HG03108 (cell line): ENCODE measurements at regions not wholly inside any gene's neighbourhood (a gene's known extent, or its start where the extent isn't known, plus 50 kb on each side); places are given as distances from the start of the nearest gene placed in this dataset.

Experiments
- ATAC-seq: cut with Tn5 transposase; IDR thresholded peaks from one replicate; pipeline ENCODE4 v1.9.1; 2021; ENCODE audit warnings: moderate library complexity; ENCODE audit not compliant: unreplicated experiment

DNA sequence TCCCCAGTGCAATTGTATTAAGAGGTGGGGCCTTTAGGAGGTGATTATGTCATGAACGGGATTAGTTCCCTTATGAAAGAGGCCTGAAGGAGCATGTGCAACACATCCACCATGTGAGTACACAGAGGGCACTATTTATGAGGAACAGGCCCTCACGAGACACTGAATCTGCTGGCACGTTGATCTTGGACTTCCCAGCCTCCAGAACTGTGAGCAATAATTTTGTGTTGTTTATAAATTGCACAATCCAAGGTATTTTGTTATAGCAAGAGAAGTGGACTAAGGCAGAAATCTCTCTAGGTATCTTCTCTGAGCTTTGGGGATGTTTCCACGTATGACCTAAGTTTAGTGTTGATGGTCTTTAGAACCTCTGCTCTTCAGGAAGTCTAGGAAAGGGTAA lies 149.3 kb upstream of the CBLB start:
- ATAC-seq: no peak

DNA sequence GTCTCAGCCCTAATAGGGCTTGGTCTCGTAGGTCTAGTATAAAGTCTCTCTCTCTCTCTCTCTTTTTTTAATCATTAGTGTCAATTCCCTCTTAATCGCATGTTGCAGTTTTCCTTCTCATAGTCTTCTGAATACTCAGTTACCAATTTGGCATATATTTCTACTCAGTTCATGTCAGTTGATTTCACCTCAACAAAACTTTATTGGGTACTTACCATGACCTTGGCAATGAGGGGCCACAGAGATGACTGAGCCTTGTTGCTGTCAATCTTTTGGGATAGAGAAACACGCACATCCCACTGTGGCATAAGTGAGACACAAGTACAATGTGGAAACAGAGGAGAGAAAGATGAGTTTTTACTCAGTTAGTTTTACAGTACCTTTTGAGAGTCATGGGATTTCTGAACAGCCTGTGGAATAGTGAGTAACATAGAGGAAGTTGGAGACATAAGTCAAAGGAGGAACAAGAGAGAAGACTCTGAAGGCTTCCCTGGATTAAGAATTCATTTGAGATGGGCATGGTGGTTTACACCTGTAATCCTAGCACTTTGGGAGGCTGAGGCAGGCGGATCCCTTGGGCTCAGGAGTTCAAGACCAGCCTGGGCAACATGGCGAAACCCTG lies 150.2 kb upstream of the CBLB start:
- no peak for ATAC-seq

DNA sequence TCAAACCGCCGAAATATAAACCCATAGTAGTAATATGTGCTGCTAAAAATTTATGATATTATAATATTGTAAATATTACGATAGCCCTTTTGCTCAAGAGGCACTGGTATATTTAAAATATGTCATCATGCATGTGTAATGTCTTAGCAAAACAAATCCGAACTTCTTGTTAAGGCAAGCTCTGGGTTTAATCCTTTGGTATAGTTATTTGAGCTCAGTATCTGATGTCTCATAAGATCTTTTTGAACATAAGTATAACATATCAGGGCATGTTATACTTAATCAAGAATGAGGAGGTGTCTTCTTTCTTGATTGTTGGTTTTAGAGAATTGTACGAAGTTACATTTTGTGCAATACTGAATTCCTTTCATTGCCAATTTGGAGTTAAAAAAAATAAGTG lies 154.1 kb upstream of the CBLB start:
- ATAC-seq: no peak

DNA sequence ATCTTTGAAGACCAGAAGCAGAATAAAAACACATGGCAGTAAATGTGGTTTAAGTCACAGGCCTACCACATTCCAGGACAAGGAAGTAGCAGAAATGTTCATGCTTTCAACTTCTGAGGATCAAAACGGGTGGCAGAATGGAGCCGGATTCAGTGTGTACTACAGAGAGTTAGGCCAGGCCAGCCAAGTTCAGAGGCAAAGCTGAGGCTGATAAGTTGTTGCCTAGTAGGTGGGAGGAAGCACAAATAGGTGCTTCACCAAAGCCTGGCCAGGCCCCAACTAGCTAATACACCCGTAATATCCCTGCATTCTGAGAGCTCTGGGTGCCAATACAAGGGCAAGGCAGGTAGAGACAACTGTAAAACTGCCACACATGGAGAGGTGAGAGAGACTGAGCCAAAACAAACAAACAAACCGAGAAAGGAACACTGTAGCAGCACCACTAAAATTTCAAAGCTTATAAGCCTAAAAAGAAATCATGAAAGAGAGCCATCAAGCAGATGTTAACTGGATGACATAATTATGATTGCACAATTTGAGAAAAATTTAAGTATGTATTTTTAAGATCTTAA lies 156.4 kb upstream of the CBLB start:
- ATAC-seq: no peak

DNA sequence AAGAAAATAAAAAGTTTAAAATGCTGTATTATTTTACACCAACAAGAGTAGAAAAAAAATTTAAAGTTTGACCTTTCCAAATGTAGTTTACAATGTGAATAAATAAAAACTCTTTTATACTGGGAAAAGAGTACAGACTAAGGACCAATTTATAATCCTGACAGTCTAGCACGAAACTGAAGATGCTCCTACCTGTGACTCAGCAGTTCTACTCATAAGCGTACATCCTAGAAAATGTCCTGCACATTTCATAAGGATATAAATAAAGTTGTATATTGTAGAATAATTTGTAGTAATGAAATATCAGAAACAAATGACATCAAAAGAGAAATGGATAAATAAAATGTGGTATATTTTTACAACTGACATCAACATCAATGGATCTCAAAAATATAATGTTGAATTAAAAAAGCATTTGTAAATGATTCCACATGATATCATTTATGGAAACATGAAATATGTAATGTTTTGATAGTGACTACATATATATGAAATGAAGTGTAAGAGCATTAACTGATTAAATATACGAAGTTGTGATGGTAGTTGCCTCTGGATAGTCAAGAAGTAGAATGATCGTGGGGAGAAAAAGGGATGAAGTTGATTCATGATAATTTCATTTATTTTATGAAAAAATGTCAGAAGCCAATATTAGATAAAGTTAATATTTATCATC lies 161.3 kb upstream of the CBLB start:
- no peak for ATAC-seq

DNA sequence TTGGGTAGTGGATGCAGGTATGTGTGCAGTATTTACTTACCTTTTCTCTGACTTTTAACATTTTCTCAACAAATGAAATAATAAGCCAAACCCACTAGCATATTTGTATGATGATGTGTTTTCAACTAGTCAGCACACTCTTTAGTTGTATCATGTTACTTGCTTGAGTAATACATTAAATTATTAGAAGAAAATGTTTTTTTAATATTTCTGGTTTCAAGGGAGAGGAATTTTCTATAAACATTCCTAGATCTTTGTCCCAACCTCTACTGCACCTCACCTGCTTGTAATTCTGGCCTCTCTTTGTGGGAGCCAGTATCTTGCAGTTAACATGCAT lies 161.8 kb upstream of the CBLB start:
- ATAC-seq: no peak

DNA sequence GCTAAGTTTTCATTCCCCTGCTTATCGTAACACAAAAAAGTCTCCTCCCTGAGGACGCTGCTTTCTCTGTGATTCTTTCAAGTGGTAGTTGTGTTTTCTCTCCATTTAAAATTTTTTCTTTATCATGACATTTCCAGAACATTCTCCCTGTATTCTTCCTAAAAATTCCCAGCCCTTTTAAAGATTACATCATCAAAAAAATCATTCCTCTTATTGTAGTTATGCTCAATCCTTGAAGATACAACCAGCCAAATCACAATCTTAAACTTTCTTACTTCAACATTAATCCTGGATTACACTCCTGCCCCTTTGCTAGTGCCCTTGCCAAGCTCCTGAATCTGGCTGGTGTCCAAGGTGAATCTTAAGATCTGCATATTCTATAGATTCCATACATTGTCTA lies 163.7 kb upstream of the CBLB start:
- no peak for ATAC-seq

DNA sequence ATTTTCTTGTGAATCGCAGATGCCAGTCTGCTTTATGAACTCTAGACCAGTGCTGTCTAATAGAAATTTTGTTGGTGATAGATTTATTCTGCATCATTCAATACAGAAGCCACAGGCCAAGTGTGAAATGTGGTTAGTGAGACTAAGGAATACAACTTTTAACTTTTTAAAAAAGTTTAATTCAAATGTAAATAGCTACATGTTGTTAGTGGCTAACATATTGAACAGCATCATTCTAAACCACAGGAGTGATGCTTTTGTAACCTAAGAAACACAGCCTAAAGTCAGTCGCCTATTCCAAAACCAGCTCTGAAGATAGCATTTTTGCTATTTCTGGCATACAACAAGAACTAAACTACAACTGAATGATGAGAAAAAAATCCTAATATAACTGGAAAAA lies 164.8 kb upstream of the CBLB start:
- ATAC-seq: no peak

DNA sequence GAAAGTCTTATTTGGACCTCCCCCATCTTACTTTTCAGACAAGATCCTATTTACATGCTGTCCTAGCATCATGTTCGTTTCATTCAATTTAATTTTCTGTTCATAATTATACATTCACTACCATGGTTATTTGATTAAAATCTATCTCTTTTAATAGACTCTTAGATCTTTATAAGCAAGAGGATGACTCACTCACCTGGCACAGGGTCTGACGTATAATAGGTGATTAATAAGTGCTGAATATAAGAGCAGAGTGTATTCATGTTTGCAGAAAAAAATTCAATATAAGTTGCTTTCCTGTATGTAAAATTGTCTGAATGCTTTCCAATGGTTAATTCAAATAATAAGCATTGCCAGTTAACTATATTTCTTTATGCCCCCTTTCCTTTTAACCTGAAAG lies 165.5 kb upstream of the CBLB start:
- ATAC-seq: no peak

DNA sequence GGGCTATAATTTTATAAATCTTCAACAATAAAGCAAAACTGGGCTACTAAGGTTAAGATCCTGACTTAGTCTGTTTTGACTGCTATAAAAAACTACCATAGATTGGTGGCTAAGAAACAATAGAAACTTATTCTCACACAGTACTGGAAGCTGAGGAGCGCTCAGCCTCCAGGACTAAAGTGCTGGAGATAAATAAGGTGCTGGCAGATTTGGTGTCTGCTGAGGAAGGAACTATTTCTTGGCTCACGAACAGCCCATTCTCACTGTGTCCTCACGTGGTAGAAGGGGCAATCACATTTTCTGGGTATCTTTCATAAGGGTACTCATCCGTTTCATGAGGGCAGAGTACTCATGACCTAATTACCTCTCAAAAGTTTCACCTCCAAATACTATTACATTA lies 166.8 kb upstream of the CBLB start:
- no peak for ATAC-seq

DNA sequence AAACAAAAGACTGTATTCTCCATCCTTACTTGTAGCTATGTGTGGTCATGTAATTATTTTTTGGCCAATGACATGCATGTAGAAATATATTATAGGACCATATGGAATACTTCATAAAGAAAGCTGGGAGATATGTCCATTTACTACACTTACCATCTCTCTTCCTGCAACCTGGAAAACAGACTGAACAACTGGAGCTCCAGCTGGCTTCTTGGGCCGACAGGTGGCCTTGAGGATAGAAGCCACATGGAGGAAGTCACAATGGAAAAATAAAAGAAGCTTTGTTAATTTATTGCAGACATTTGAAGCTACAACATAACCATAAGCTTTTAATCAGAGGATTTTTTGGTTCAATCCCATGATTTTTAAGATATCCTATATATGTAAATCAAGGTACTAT lies 167.9 kb upstream of the CBLB start:
- no peak for ATAC-seq

DNA sequence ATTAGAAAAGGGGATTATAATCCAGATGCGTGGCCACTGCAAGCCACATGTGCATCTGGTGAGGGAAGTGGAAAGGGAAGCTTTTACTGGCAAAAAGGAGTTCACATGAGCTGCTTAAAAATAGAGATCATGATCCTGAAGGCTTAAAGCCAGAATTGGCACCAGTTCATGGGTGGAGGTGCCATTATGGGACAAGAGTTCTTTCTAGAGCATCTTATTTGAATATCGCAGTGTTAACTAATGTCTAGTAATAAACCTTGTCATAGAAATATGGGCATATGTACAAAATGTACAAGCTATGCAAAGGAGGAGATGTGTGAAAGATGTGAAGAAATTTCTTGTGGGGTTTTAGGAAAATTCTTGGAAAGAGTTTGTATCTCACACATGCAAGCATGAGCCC lies 178.4 kb upstream of the CBLB start:
- no peak for ATAC-seq

DNA sequence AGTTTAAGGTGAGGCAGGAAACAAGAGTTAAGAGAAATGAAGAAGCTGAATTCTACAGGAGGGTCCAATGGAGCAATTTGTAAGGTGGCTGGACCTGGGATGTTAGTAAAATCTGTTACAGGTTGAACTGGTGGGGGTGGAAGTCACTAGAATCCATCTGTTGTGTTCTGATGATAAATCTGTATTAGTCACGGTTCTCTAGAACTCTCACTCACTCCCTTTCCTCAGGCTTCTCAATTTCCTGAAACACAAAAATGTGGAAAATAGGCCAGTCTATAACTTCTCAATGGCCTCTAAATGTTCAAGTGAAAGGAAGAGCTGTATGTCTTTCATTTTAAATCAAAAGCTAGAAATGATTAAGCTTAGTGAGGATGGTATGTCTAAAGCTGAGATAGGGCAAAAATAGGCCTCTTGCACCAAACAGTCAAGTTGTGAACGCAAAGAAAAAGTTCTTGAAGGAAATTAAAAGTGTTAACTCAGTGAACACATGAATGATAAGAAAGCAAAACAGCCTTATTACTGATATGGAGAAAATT lies 180.2 kb upstream of the CBLB start:
- no peak for ATAC-seq

DNA sequence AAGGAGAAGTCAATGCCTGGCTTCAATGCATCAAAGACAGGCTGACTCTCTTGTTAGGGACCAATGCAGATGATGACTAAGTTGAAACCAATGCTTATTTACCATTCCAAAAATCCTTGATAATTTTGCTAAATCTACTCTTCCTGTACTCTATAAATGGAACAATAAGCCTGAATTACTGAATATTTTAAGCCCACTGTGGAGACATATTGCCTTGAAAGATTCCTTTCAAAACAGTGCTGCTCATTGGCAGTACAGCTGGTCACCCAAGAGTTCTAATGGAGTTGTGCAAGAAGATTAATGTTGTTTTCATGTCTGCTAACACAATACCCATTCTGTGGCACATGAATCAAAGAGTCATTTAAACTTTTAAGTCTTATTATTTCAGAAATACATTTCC lies 181.0 kb upstream of the CBLB start:
- no peak for ATAC-seq

DNA sequence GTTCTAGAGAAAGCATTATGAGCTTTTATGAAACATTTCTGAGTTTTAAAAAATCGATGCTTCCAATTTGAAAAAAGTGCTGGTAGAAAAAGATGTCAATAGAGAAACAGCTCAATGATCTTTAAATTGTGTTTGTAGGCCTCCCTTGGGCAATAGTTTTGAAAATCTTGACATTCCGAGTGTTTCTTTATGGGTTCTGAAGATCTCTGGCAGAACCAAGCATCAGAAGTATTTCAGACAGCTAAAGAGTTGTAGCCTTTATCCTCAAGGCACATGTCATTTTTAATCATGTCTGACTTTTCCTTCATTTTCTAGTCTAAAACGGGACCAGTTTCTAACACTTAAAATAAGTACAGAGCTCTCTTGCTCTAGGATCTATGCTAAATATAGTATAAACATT lies 188.1 kb upstream of the CBLB start:
- ATAC-seq: no peak

DNA sequence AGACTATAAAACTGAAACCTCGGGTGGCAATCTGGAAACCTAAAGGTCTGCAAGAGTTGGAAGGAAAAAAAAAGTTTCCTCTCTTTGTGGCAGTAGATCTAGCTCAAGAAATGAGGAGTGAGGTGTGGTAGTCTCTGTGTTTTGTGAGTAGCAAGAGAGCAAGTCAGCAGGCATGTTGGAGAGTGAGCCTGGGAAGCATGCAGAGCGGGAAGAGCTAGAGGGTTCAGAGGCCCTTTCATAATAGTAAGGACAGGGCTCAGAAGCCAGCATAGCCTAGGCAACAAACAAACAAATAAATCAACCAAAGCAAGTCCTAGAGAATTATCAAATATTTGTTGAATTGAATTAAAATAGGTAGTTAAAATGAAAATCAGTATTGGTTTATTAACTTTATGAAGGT lies 189.7 kb upstream of the CBLB start:
- no peak for ATAC-seq

DNA sequence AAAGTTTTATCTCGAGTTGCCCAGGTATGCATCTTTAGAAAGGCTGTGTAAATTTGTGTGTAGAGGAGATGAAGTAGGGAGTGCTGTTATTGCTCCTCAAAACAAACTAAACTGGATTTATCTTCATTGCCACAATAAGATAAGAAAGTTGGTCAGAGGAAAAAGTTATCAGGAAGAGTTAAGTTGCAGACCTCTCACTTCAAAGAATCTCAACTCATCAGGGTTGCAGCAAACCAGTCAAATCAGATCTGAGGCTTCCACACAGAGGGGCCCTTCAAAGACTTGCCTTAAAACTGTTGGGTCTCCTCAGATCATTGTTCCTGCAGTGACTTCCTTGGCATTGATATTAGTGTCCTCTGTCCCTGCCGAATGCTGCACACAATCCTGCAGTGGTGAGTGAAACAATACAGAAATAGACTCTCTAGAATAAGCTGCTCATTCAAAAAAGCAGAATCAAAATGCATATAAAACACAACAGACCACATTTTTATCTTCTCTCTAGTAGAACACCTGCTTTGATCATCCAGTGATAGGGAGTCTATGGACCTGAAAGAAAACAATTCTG lies 191.2 kb upstream of the CBLB start:
- ATAC-seq: no peak

DNA sequence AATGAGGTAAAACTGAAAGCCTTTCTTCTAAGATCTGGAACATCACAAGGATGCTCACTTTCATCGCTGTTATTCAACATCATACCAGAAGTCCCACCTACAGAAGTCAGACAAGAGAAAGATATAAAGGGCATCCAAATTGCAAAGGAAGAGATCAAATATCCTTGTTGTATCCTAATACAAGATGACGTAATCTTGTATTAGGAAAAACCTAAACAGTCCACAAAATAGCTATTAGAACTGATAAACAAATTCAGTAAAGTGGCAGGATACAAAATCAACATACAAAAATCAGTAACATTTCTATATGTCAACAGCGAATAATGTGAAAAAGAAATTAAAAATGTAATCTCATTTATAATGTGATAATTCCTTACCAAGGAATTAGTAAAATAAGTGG lies 195.1 kb upstream of the CBLB start:
- no peak for ATAC-seq

DNA sequence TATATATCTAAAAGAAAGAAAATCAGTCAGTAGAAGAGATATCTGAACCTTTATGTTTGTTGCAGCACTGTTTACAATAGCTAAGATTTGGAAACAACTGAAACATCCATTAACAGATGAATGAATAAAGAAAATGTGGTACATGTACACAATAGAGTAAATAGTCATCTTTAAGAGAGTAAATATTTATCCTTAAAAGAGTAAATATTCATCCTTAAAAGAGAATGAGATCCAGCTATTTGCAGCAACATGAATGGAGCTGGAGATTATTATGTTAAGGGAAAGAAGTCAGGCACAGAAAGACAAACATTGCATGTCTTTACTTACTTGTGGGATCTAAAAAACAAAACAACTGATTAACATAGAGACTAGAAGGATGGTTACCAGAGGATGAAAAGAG lies 197.0 kb upstream of the CBLB start:
- no peak for ATAC-seq

DNA sequence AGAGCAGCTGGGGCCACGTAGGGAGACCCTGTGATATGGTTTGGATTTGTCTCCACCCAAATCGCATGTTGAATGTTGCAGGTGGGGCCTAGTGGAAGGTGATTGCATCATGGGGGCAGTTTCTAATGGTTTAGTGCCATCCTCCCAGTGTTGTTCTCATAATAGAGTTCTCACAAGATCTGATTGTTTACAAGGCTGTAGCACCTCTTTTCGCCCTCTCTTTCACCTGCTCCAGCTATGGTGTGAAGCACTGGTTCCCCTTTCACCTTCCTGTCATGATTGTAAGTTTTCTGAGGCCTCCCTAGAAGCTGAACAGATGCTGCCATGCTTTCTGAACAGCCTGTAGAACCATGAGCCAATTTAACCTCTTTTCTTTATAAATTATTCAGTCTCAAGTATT lies 198.9 kb upstream of the CBLB start:
- peak; percentile 80 for ATAC-seq

DNA sequence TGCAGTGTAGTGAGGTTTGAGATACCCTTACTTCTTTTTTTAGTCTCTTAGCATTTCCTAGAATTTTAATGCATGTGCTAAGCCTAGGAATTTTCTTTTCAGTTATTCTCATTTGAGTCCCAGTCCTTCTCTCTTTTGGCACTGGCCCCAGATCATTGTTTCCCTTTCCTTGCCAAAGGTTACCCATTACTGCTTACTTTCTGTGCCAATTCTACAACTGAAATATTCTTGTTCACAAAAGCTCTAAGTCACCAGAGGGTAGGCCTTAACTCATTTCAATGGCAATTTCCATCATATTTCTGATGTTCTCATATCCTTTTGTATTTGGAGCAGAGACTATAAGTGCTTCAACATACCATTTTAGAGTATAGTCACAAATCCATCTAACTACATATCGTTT lies 199.6 kb upstream of the CBLB start:
- no peak for ATAC-seq

DNA sequence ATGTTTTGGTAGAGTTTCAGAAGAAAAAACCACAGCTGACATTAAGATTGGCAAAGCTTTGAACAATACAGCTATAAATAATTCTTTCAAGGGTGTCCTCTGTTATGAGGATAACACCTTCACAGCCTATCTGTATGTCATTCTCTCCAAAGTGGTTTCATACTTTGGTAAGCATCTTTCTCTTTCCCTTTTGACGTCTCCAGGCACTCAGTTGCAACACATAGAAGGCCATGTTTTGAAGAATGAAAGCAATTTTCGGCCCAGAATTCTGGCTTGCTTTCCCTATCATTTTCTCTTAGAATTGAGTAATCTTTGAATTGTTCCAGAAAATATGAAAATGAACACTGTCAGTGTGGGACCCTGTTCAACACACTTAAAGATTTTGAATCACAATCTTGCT lies 200.0 kb upstream of the CBLB start:
- ATAC-seq: no peak
